ENCODE measurements at regions not wholly inside any gene's neighbourhood (a gene's known extent, or its start where the extent isn't known, plus 50 kb on each side); places are given as distances from the start of the nearest gene placed in this dataset.

DNA sequence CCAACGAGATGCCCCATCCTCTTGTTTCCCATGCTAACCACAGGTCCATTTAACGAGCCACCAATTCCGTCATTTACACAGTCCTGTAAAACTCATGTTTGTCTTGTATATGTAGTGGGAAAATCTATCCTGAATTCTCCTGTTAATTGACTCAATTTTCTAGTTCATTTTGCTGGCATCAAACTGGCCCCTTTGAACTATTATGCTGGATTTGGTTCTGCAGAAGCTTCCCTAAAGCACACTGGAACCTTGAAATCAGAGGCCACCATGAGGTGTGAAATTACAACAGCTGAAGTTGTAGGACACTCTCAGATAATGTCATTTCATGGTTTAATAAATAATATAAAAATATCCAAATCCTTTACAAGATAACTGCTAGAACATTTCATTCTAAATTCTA is 129.8 kb upstream of the AKR1E2 start:
- TF ChIP-seq, protein P1, sequence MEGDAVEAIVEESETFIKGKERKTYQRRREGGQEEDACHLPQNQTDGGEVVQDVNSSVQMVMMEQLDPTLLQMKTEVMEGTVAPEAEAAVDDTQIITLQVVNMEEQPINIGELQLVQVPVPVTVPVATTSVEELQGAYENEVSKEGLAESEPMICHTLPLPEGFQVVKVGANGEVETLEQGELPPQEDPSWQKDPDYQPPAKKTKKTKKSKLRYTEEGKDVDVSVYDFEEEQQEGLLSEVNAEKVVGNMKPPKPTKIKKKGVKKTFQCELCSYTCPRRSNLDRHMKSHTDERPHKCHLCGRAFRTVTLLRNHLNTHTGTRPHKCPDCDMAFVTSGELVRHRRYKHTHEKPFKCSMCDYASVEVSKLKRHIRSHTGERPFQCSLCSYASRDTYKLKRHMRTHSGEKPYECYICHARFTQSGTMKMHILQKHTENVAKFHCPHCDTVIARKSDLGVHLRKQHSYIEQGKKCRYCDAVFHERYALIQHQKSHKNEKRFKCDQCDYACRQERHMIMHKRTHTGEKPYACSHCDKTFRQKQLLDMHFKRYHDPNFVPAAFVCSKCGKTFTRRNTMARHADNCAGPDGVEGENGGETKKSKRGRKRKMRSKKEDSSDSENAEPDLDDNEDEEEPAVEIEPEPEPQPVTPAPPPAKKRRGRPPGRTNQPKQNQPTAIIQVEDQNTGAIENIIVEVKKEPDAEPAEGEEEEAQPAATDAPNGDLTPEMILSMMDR (conservative IDR thresholded peaks at IDR 0.05; ENCODE audit: low read depth, low read length), result no peak
- DNase-seq (ENCODE audit: low read depth), result no peak

DNA sequence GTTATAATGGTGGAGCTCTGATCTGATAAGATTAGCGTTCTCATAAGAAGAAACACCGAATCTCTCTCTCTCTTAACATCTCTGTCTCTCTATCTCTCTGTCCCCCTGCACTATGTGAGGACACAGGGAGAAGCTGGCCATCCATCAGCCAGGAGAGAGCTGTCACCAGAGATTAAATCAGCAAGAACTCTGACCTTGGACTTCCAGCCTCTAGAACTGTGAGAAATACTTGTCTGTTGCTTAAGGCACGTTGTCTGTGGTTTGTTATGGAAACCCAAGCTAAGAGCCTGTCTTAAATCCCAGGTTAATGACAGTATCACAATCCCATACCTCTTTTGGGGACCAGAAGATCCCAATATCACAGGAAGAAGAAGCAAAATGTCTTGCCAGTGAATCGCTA is 132.0 kb upstream of the AKR1E2 start:
- no peak overlapping the region for H3K4me3 ChIP-seq (ENCODE audit: low read depth, low read length)
- TF ChIP-seq, protein P1 (conservative IDR thresholded peaks at IDR 0.05; ENCODE audit: low read depth, low read length), result no peak
- peak; percentile 58 for DNase-seq (ENCODE audit: low read depth)

More for the DNA sequence above, 129.8 kb upstream of the AKR1E2 start:
- no peak overlapping the region for H3K4me3 ChIP-seq (ENCODE audit: low read depth, low read length)

DNA sequence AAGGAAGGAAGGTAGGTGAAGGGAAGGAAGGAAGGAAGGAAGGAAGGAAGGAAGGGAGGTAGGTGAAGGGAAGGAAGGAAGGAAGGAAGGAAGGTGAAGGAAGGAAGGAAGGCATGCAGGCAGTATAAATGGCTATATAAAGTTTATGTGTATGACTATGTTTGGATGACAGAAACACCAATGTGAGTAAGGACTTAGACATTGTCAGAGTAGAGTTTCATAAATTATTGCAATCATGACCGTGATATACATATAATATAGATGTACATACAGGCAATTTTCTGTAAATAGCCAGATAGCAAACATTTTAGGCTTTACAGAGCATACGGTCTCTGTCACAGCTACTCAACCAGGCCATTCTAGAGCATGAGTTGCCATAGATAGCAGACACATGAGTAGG is 133.8 kb upstream of the AKR1E2 start:
- TF ChIP-seq, protein P1 (conservative IDR thresholded peaks at IDR 0.05; ENCODE audit: low read depth, low read length), result no peak
- DNase-seq (ENCODE audit: low read depth), result no peak
- H3K4me3 ChIP-seq (ENCODE audit: low read depth, low read length), result no peak overlapping the region

DNA sequence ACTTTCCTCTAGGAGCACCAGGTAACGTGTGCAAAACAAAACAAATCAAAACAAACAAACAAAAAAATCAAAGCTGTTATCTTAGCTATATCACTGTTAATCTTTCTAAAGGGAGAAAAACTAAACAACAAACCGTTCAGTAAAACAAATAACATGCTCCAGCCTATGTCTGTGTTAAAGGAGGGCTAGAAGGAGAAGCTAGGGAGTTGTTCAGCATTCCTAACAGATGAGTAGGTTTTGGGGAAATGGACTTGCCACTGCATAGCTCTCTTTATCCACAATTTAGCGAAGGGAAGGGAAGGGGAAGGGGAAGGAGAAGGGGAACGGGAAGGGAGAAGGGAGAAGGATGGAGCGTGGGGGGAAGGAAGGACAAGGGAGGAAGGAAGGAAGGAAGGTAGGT is 134.2 kb upstream of the AKR1E2 start:
- no peak overlapping the region for H3K4me3 ChIP-seq (ENCODE audit: low read depth, low read length)
- DNase-seq (ENCODE audit: low read depth), result peak; percentile 61
- TF ChIP-seq, protein P1 (conservative IDR thresholded peaks at IDR 0.05; ENCODE audit: low read depth, low read length), result no peak

DNA sequence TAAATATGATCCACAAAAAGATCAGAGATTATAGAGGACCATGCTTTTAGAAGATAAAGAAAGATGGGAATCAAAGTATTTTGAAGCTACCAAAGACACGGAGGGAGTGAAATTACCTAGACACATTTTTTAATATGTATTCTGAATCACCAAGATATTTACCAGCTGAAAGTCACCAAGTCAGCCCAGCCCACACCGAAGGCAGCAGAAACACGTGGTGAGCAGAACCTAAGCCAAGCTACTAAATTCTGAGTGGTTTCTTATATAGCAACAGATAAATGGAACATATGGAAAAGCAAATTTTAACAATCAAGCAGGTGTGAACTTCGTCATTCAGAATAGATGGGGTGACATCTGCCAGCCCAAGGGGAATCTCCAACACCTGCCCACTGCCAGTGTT is 134.7 kb upstream of the AKR1E2 start:
- H3K4me3 ChIP-seq (ENCODE audit: low read depth, low read length), result no peak overlapping the region
- DNase-seq (ENCODE audit: low read depth), result no peak
- TF ChIP-seq, protein P1 (conservative IDR thresholded peaks at IDR 0.05; ENCODE audit: low read depth, low read length), result no peak

DNA sequence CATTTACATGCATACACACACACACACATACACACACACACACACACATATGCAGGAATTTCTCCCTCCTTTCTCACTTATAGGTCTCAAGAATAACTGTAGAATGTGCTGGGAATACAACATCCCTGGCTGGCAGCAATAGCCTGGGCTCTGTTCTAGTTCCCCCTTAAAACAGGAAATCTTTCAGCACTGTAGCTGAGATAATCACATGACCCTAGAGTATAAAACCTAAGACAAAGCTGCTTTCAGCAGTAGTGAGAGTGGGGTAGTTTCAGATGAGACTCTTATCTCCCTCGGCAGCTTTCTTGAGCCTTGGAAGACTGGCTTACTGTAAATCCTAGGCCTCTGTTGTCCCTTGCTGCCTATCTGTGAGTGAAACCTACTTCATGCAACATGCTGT is 137.4 kb upstream of the AKR1E2 start:
- no peak for DNase-seq (ENCODE audit: low read depth)
- TF ChIP-seq, protein P1 (conservative IDR thresholded peaks at IDR 0.05; ENCODE audit: low read depth, low read length), result no peak
- H3K4me3 ChIP-seq (ENCODE audit: low read depth, low read length), result no peak overlapping the region

DNA sequence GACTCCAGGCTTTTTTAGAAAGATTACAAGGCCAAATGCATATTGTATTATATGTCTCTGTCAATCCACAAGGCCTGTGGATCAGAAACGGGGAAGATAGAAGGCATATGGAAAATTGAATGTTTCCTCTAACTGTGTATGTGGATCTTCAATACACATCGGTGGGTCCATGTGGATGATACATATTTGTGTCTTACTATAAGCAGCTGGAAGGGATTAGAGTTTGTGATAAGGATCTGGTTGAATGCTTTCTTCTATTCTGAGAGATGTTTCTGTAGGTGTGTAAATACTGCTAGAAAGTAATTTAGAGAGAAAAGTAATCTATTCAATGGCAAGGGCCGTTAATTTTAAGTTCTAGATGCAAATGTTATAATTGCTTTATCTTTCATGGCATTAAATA is 137.8 kb upstream of the AKR1E2 start:
- TF ChIP-seq, protein P1 (conservative IDR thresholded peaks at IDR 0.05; ENCODE audit: low read depth, low read length), result no peak
- DNase-seq (ENCODE audit: low read depth), result no peak

More for the DNA sequence above, 137.8 kb upstream of the AKR1E2 start:
- no peak overlapping the region for H3K4me3 ChIP-seq (ENCODE audit: low read depth, low read length)
